Limb (tissue), 2 donors: ENCODE measurements at regions not wholly inside any gene's neighbourhood (a gene's known extent, or its start where the extent isn't known, plus 50 kb on each side); places are given as distances from the start of the nearest gene placed in this dataset.
"Not testable (repeated sequence)": the region's sequence is repeated elsewhere in the genome, so short reads cannot be mapped to it uniquely, and the experiment has no call there.

Experiments
- DNase-seq, 2 donors: peaks; one replicate each; pipeline ENCODE4 v3.0.0-alpha.2; 2016; ENCODE audit errors: extremely low spot score in 2 of 2

GRCh38 chr10:64699244-64699643 is 1178.0 kb downstream of the REEP3 start:
- DNase-seq: no peak

GRCh38 chr10:64702086-64702485 is 1180.9 kb downstream of the REEP3 start:
- DNase-seq: not testable (repeated sequence)

GRCh38 chr10:64708884-64709681 is 1187.9 kb downstream of the REEP3 start:
- DNase-seq: no peak

- no peak for DNase-seq
Measured at GRCh38 chr10:64726466-64726865, 1205.3 kb downstream of the REEP3 start.

GRCh38 chr10:64731016-64731415 is 1209.8 kb downstream of the REEP3 start:
- DNase-seq: no peak

- no peak for DNase-seq
Measured at GRCh38 chr10:64732372-64732957, 1211.3 kb downstream of the REEP3 start.

DNA sequence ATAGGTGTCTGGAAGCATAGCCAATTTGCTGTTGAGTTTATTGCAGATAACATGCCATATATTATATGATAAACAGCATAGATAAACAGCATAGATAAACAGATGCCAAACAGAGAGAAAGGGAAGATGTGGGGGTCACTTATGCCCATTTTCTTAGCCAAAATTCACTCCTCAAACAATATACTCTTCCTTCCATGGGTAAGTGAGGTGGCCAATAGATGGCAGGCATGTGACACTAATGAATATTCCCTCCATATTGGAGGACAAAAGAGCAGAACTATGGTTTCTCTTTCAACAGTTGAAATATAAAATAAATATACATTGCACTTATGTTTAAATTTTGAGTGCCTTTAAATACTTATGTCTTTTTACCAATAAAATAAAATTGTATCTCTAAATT is 1212.8 kb downstream of the REEP3 start:
- DNase-seq: peak in 1 of 2 donors; percentile 15

- no peak for DNase-seq
Measured at GRCh38 chr10:64738462-64738861, 1217.3 kb downstream of the REEP3 start.

DNA sequence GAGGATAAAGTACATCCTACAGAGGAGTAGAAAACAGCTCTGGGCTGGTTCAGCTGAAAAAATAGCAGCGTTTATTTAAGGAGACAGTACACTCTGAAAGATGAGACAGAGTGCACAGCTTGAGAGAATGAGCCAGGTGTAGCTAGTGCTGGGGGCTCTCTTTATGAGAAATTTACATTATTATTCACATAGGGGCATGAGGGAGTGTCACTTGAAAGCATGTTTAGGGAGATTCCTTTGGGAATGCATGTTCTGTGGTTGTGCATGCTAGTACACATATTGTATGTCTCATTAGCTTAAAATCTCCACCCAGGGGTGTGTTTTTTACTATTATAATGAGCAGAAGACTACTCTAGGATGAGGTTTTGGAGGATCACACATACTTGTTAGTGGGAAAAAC is 1224.4 kb downstream of the REEP3 start:
- no peak for DNase-seq

DNA sequence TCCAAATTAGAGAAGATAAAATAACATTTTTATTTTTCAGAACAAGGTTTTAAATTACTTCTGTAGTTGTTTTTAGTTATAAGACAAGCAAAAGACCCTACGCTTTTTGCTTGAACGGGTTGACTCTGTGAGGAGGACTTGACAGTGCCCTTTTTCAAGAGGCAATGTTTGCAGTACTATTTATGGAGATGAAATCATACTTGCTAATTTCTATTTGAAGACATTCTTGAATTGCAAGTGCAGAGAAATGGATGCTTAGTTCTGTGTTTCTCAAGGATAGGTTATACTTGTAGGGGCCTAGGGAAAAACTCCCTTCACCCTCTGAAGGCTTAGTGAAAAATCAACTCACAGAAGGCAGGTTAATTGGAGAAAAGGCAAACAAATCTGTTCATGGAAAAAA is 1229.5 kb downstream of the REEP3 start:
- no peak for DNase-seq

- DNase-seq: no peak
Measured at GRCh38 chr10:64753516-64753915, 1232.3 kb downstream of the REEP3 start.

DNA sequence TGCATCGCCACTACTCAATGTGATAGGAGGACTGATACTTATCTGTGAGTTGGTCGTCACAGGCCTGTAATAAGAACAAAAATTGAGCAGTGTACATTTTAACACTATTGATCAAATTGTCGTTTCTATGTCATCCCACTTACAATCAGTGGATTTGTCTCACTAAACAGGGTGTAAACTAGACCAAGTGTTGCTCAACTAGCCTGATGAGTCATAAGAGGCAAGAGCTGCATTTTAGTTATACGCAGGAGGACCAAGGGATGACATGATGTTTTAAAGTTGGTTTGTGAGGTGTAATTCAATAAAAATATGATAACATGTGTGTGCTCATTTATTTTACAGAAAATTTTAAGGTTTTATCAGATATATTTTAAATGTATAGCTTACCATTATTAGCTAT is 1239.2 kb downstream of the REEP3 start:
- DNase-seq: no peak

GRCh38 chr10:64762861-64763260 is 1241.7 kb downstream of the REEP3 start:
- no peak for DNase-seq

DNA sequence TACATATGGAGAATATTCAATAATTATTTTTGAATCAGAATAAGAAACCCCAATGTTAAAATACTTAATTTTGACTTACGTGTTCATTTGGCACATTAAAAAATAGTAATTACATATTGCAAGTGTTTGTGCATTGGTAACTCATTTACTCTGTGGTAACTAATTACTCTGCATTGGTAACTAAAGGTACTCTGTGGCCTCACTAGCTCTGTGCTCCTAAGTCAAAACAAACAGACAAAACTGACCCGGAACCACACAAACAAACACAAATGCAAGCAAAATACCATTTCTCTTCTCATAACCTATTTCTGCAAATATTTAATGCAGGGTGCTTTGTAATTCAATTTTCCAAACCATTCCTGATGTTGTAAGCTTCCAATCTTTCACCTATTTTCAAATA is 1244.3 kb downstream of the REEP3 start:
- DNase-seq: no peak

DNA sequence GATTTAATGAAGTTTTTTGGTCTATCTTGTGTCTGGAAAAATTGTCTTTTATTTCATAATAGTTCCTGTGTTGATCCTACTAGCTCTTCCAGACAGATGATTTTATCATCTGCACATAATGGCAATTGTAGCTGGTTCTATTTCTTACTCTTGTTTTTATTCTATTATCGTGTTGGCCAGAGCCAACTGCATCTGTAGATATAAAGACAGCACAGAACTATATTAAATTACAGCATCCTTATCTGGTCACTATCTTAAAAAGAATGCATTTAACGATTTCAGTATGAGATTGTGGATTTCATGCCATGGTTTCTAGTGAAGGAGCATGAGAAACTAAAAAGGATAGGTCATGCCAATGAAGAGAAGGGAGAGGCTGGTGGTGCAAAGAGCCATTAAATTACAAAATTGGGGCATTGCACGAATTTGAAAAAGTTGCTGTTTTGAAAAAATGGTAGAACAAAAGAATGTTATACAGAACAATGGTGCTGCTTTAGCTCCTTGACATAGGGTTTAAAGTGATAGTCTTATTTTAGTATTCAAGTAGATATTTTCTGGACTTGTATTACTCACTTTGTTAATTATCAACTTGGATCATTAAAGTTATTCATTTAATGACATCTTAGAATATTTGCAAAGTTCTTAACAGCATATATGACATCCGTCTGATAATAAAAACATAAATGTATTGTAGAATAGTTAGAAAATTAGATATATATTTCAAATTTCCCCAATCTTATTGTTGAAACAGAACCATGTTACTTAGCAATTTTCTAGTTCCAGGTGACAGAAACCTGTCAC is 1250.3 kb downstream of the REEP3 start:
- no peak for DNase-seq

DNA sequence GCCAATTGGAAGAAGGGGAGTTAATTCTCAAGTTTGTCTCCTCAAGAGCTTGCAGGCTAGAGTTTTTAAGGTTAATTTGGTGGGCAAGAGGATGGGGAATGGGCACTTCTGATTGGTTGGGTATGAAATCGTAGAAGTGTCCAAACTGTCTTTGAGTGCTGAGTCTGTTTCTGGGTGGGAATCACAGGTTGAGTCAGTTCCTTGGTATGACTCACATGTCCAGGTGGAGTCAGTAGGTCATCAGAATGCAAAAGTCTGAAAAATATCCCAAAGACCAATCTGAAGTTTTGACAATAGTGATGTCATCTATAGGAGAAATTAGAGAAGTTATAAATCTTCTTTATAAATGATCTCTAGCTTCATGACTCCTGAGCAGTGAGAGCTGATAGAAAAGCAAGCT is 1252.2 kb downstream of the REEP3 start:
- no peak for DNase-seq

DNA sequence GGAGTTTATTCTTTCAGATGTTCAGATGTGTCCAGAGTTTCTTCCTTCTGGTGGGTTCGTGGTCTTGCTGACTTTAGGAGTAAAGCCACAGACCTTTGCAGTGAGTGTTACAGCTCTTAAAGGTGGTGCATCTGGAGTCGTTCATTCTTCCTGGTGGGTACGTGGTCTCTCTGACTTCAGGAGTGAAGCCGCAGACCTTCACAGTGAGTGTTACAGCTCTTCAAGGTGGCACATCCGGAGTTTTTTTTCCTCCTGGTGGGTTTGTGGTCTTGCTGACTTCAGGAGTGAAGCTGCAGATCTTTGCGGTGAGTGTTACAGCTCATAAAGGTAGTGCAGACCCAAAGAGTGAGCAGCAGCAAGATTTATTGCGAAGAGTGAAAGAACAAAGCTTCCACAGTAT is 1263.2 kb downstream of the REEP3 start:
- not testable (repeated sequence) for DNase-seq

GRCh38 chr10:64785816-64786215 is 1264.6 kb downstream of the REEP3 start:
- no peak for DNase-seq

DNA sequence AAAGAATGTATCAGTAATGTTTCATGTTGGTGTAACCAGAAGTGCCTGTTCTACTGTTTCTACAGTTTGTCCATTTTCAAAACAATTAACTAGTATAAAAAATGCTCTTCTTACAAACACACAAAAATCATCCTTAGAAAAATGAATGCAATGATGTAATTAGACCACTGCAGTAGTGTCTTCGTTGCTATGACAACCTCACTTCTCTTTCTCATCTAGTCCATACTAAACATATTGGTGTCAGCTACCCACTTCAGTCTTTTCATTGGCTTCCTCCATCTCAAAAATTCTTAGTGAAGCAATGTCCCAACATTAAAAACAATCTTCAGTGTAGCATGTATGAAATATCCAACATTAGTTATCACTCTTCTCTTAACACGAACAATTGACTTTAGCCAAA is 1265.8 kb downstream of the REEP3 start:
- DNase-seq: no peak

- DNase-seq: no peak
Measured at GRCh38 chr10:64795847-64796246, 1274.6 kb downstream of the REEP3 start.

DNA sequence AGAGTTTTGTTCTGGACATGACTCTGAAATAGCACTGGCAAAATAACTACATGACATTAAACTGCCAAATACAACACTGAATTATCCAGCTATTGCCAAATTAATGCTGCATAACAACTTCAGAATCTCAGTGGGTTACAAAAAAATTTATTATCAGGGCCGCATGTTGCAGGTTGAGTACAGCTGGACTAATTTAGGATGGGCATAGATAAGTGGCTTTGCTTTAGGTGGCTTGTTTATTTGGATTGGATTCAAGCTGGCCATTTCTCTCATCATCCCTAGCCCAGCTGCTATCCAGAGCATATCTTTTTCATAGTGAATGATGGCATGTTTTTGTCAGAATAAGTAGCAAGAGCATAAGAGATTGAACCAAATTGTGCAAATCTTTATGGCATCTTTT is 1277.1 kb downstream of the REEP3 start:
- no peak for DNase-seq

DNA sequence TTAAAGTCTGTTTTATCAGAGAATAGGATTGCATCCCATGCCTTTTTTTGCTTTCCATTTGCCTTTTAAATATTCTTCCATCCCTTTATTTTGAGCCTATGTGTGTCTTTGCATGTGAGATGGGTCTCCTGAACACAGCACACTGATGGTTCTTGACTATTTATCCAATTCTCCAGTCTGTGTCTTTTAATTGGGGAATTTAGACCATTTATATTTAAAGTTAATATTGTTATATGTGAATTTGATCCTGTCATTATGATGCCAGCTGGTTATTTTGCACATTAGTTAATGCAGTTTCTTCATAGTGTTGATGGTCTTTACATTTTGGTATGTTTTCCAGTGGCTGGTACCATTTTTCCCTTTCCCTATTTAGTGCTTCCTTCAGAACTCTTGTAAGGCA is 1287.0 kb downstream of the REEP3 start:
- not testable (repeated sequence) for DNase-seq
